ENCODE measurements at regions not wholly inside any gene's neighbourhood (a gene's known extent, or its start where the extent isn't known, plus 50 kb on each side); places are given as distances from the start of the nearest gene placed in this dataset.
A peak's percentile ranks its signal among the peaks of the same experiment; 100 is the strongest.

- no peak for DNase-seq (ENCODE audit: low read depth in 2 of 3, low spot score in 2 of 3)
Observed at GRCh38 chr12:113659416-113659815, 187.7 kb upstream of the LHX5 start.

DNA sequence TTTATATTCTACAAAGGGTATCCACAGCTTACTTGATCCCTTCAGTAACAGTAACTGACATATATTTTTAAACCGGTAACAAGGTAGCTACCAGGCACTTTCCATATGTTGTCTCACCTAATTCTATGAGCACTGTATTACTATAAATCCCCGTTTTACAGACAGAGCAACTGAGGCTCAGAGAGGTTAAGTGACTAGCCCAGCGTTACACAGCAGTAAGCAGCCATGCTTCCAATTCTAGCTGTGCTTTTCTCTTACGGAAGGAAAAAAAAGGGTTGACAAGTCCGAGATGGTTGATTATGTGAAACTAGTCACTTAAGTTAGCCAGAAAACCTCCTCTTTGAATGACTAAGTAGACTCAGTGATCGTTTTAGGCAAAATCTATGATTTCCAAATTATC, 187.3 kb upstream of the LHX5 start:
- no peak for DNase-seq (ENCODE audit: low read depth in 2 of 3, low spot score in 2 of 3)

DNA sequence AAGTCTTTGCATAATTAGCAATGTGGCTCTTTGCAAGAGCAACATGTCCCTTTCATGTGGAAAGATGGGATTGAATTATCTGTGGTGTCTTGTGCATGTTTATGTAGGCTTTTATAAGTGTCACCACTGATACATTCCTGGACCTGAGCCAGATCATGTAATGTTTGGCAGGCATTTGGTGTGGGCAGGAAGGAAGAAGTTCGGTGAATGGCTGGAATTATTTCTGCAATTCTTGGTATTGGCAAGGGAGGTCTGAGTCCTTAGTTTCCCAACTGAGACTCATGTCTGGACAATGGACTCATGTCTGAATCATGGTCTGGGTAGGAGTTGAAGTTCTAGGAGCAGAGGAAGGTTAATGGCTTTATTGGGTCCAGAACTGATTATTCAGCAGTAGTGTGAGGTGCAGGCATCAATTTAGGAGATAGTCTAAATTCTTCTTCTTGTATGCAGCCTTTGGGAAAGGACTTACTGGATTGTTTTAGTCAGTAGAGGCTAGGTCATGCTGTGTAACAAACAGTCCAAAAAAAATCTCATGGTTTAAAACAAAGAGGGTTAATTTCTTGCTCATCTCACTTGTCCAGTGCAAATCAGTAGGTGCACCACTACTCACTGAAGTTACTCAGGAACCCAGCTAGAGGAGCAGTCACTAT, 186.5 kb upstream of the LHX5 start:
- no peak for DNase-seq (ENCODE audit: low read depth in 2 of 3, low spot score in 2 of 3)

GRCh38 chr12:113655919-113656318, 184.2 kb upstream of the LHX5 start:
- no peak for DNase-seq (ENCODE audit: low read depth in 2 of 3, low spot score in 2 of 3)

DNA sequence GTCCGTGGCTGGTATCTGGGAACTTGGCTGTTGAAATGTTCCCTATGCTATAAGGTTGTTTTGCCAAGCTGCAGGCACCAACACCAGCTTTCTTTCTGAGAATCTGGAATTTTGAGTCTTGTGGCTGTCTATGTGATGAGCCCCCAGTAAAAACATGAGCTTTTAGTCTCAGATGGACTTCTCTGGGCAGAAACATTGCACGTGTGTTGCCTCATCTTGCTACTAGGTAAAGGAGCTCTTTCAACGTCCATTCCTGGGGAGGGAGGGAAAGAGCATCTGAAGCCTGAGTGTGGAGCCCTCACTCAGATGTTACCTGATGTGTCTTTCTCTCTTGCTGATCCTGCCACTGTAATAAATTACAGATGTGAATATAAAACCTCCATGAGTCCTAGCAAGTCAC, 183.8 kb upstream of the LHX5 start:
- DNase-seq (ENCODE audit: low read depth in 2 of 3, low spot score in 2 of 3): no peak

- no peak for DNase-seq (ENCODE audit: low read depth in 2 of 3, low spot score in 2 of 3)
Observed at GRCh38 chr12:113651662-113652061, 180.0 kb upstream of the LHX5 start.

- no peak for DNase-seq (ENCODE audit: low read depth in 2 of 3, low spot score in 2 of 3)
Observed at GRCh38 chr12:113650476-113650875, 178.8 kb upstream of the LHX5 start.

DNA sequence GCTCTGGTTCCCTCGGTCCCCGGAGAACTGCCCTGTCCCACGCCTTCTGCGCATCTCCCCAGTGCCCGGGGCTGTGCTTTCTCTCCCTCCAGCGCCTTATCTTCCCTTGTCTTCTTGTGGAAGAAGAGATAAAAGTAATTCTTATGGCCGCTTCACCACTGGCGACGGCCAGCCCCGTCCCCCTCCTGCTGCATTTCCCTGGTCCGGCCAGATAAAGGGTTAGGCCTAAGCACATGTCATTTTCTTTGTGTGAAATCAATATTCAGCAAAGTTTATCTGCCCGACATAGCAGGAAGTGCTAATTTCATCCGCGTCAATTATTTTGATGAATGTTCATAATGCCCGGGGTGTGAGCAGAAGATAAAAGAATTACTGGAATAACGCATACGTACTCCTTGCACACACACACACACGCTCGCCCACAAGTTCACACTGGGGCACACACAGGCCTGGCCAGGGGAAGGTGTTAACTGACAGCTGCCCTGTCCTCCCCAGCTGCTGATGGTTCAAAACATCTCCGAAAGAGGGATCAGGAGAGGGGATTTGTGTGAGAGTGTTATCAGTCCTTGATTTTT, 177.7 kb upstream of the LHX5 start:
- peak in 2 of 3 donors; percentile 39 to 51 for DNase-seq (ENCODE audit: low read depth in 2 of 3, low spot score in 2 of 3)

- no peak for DNase-seq (ENCODE audit: low read depth in 2 of 3, low spot score in 2 of 3)
Observed at GRCh38 chr12:113647048-113647447, 175.4 kb upstream of the LHX5 start.

GRCh38 chr12:113645603-113646002, 173.9 kb upstream of the LHX5 start:
- no peak for DNase-seq (ENCODE audit: low read depth in 2 of 3, low spot score in 2 of 3)

- DNase-seq (ENCODE audit: low read depth in 2 of 3, low spot score in 2 of 3): no peak
Observed at GRCh38 chr12:113645183-113645582, 173.5 kb upstream of the LHX5 start.

DNA sequence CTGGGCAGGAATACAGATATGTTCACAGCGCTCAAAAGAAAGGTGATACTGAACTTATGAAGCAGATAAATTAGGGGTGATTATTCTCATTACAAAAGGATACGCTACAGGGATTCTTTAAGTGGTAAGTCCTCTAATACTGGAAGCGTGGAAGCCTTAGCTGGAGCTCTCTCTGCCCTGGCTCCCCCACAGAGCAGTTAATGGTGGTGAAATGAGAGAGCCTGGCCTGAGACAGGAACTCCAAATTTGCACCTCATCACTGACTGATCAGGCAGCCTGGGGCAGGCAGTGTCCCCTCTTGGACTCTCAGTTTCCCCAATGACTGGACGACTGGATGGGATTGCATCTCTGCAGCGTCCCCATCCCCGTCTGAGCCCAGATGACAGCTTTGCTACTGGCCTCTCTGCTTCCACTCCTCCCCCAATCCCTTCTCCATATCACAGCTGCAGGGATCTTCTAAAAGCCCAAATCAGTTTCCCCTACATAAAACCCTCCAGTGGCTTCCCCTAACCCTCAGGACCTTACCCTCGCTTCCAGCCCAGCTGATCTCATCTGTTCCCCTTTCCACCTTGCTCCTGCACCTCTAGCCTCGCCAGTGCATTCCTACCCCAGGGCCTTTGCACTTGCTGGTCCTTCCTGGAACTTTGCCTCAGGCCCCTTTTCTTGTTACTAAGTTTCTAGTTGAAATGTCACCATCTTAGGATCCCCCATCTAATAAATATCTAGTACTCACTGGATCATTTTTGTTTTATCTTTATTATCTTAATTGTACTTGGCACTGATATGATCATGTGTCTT, 171.7 kb upstream of the LHX5 start:
- no peak for DNase-seq (ENCODE audit: low read depth in 2 of 3, low spot score in 2 of 3)

GRCh38 chr12:113642672-113643071, 171.0 kb upstream of the LHX5 start:
- no peak for DNase-seq (ENCODE audit: low read depth in 2 of 3, low spot score in 2 of 3)

GRCh38 chr12:113642216-113642615, 170.5 kb upstream of the LHX5 start:
- DNase-seq (ENCODE audit: low read depth in 2 of 3, low spot score in 2 of 3): no peak

- no peak for DNase-seq (ENCODE audit: low read depth in 2 of 3, low spot score in 2 of 3)
Observed at GRCh38 chr12:113641426-113642030, 169.9 kb upstream of the LHX5 start.

- no peak for DNase-seq (ENCODE audit: low read depth in 2 of 3, low spot score in 2 of 3)
Observed at GRCh38 chr12:113640837-113641236, 169.2 kb upstream of the LHX5 start.

DNA sequence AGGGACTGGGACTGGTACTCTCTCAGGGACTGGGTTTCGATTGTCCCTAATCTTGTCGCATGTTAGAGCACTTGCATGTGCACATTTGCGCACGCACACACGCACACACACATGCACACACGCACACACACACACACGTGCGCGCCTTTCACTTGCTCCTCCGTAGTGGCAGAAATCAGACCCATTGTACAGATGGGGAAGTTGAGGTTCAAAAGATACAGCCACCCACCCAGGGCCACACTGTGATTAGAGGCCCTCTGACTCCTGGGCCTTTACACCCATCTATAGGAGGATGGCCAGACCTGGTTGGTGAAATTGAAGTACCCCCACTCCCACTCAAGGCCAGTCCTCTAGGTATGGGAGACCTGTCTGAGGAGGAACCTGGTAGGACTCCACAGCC, 167.8 kb upstream of the LHX5 start:
- no peak for DNase-seq (ENCODE audit: low read depth in 2 of 3, low spot score in 2 of 3)

DNA sequence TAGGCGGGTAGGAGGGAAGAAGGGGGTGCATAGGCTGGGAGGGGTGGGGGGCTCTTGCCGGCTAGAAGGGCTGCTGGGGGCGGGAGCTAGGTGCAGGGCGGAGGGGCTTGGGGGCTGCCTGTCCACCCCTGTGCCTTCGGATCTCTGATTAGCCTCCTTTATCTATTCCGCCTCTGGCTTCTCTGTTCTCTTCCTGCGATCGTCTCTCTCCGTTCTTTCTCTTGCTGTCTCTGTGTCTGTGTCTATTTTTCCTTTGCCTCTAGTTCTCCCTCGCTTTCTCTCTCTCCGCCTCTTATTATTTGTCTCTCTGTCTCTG, 166.7 kb upstream of the LHX5 start:
- DNase-seq (ENCODE audit: low read depth in 2 of 3, low spot score in 2 of 3): no peak

DNA sequence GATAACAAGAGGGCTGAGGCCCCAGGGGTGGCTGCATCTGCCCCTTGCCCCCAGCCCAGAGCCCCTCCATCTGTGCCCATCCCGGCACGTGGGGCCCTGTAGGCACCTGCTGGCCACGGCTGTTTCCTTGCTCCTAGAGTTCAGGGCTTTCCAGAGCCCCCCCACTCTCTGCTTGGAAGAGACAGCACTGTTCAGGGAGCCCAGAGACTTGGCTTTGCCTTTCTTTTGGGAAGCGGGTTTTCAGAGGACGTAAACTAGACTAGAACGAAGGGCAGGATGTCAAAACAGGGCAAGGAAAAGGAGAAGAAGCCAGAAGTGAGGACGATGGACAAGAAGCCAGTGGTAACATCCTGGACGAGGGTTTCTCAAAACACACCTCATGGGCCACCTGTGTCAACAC, 163.3 kb upstream of the LHX5 start:
- no peak for DNase-seq (ENCODE audit: low read depth in 2 of 3, low spot score in 2 of 3)

DNA sequence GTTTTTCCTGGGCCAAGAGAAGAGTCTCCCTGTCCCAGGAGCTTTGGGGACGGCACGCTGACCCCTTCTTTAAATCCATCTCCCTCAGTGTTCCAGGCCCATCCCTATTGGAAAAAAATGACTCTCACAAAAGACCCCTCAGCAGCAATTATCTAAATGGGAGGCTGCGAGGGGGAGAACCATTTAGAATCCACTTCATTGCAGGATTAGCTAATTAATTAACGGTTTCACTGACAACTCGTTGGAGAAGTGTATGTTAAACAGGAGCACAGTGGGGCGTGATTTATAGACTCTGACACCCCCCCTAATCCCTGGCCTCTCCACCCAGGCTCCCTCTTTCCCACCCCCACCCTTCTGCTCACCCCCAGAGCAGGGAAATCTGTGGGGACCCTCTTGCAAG, 162.8 kb upstream of the LHX5 start:
- DNase-seq (ENCODE audit: low read depth in 2 of 3, low spot score in 2 of 3): no peak

DNA sequence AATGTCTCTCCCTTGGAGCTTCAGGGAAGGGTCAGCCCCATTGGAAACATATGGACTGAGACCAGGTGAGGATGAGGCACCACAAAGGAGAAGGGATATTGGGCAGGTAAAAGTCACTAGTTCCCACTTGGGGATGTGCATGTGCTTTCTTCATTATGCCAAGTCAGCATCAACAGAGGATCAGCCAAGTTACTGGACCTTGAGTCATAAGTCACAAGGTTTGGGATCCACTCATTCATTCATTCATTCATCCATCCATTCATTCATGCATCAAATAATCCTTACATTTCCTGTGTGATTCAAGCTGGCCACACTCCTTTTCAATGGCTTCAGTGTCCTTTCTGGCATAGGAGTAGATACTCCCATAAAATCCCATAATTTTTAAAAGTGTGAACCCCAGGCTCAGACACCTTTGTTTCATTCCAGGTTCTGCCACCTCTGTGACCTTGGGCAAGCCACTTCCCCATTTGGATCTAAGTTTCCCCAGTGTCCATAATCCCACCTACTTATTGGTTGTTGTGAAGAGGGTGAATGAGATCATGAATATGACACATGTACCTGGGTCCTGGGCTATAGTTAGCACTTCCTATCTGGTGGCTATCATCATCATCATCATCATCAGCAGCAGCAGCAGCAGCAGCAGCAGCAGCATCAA, 162.1 kb upstream of the LHX5 start:
- DNase-seq (ENCODE audit: low read depth in 2 of 3, low spot score in 2 of 3): no peak

Measured in hematopoietic multipotent progenitor cell (in vitro differentiated cells).